PFSK-1 (cell line): ENCODE measurements at regions not wholly inside any gene's neighbourhood (a gene's known extent, or its start where the extent isn't known, plus 50 kb on each side); places are given as distances from the start of the nearest gene placed in this dataset.

Experiments
- FOXP2 ChIP-seq: optimal IDR thresholded peaks from 2 replicates; pipeline ENCODE3; 2011; ENCODE audit warnings: borderline replicate concordance, control low read depth, inconsistent platforms; ENCODE audit not compliant: insufficient read depth; ENCODE audit errors: extremely low read length, extremely low read depth
- POLR2AphosphoS5 ChIP-seq: IDR thresholded peaks from 2 replicates; pipeline ENCODE4 v1.6.1; 2012; ENCODE audit warnings: low read depth, mild to moderate bottlenecking, control low read depth, low read length, moderate library complexity
- REST ChIP-seq, 2 experiments: IDR thresholded peaks; 2 replicates each; pipeline versions ENCODE4 v1.6.1 to v1.8.0; 2011 to 2012; ENCODE audit warnings: low read depth in 2 of 2, low read length in 2 of 2, control low read depth in 1 of 2, inconsistent platforms in 1 of 2, mild to moderate bottlenecking in 1 of 2, moderate library complexity in 1 of 2; ENCODE audit not compliant: insufficient read depth in 1 of 2
- SIN3A ChIP-seq: IDR thresholded peaks from 2 replicates; pipeline ENCODE4 v1.6.1; 2012; ENCODE audit warnings: mild to moderate bottlenecking, low read length, moderate library complexity, borderline replicate concordance; ENCODE audit not compliant: insufficient read depth
- TAF1 ChIP-seq: IDR thresholded peaks from 2 replicates; pipeline ENCODE4 v1.6.1; 2012; ENCODE audit warnings: low read length, control low read depth, borderline replicate concordance; ENCODE audit not compliant: insufficient read depth

GRCh38 chr2:62339413-62339812 lies 143.5 kb downstream of the B3GNT2 start:
- TF ChIP-seq SIN3A (no peak), TAF1 (no peak), REST (IDR thresholded peaks at IDR 0.05; ENCODE audit: insufficient read depth in 1 of 2, low read depth in 2 of 2, low read length in 2 of 2) (no peak), FOXP2 (no peak), POLR2AphosphoS5 (no peak)

- TF ChIP-seq TAF1 (no peak), REST (IDR thresholded peaks at IDR 0.05; ENCODE audit: insufficient read depth in 1 of 2, low read depth in 2 of 2, low read length in 2 of 2) (no peak), FOXP2 (no peak), POLR2AphosphoS5 (no peak), SIN3A (no peak)
Observed at GRCh38 chr2:62338111-62338510, 142.2 kb downstream of the B3GNT2 start.

GRCh38 chr2:62337403-62337802 lies 141.5 kb downstream of the B3GNT2 start:
- TF ChIP-seq POLR2AphosphoS5 (no peak), SIN3A (no peak)

- no peak for TF ChIP-seq FOXP2
- no peak for TF ChIP-seq TAF1
- no peak for TF ChIP-seq SIN3A
Observed at GRCh38 chr2:62335612-62336011, 139.7 kb downstream of the B3GNT2 start.

DNA sequence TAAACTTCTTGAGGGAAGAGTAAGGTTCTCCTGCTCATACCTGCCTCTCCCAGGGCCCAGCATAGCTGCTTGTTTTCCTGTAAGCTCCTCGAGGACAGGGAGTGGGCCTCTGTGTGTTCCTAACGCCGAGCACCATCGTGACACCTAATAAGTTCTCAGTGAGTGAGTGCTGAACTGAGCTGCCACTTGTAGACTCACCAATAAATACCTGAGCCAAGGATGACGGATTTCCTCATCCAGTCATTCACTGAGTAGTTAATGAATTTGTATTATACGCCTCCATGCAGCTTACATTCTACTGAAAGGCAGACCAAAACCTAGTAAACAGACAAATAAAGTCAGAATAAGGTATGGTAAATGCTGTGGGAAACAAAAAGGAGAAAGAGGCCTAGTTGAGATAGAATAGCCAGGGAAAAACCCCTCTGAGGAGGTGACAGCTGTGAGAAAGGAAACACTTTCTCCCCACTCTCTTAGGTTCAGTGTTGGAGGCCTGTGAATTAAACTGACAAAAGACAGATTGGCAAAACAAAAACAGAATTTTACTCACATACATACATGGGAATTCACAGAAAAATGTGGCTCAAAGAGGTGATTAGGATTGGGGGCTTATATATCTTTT lies 138.6 kb downstream of the B3GNT2 start:
- TF ChIP-seq SIN3A = no peak
- no peak for TF ChIP-seq POLR2AphosphoS5
- no peak for TF ChIP-seq TAF1
- no peak for TF ChIP-seq FOXP2
- no peak for TF ChIP-seq REST (IDR thresholded peaks at IDR 0.05; ENCODE audit: insufficient read depth in 1 of 2, low read depth in 2 of 2, low read length in 2 of 2)

- no peak for TF ChIP-seq REST (IDR thresholded peaks at IDR 0.05; ENCODE audit: insufficient read depth in 1 of 2, low read depth in 2 of 2, low read length in 2 of 2)
- no peak for TF ChIP-seq FOXP2
- TF ChIP-seq TAF1 = no peak
- TF ChIP-seq SIN3A = no peak
Observed at GRCh38 chr2:62334009-62334408, 138.1 kb downstream of the B3GNT2 start.
